DMS53 treated with DMSO at 0.1 percent for 48 hours (cell line): ENCODE measurements at regions not wholly inside any gene's neighbourhood (a gene's known extent, or its start where the extent isn't known, plus 50 kb on each side); places are given as distances from the start of the nearest gene placed in this dataset.
"Not testable (repeated sequence)": the region's sequence is repeated elsewhere in the genome, so short reads cannot be mapped to it uniquely, and the experiment has no call there.

Source experiments
- DNase-seq: peaks from one replicate; lab custom pipeline; 2025; ENCODE audit not compliant: unreplicated experiment; lab: John Stamatoyannopoulos, UW

DNA sequence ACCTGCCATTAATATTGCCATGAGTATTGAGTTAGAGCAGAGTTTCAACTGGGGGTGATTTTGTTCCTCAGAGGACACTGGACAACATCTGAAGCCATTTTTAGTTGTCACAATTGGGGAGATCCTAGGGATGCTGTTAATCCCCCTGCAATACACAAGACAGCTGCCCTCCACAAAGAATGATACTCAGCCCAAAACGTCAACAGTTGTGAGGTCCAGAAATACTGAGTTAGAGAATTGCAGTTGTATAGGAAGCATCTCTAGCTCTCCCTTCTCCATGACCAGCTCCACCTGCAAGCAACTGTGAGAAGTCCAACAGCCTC is 614.0 kb upstream of the CDH5 start:
- DNase-seq, result no peak

DNA sequence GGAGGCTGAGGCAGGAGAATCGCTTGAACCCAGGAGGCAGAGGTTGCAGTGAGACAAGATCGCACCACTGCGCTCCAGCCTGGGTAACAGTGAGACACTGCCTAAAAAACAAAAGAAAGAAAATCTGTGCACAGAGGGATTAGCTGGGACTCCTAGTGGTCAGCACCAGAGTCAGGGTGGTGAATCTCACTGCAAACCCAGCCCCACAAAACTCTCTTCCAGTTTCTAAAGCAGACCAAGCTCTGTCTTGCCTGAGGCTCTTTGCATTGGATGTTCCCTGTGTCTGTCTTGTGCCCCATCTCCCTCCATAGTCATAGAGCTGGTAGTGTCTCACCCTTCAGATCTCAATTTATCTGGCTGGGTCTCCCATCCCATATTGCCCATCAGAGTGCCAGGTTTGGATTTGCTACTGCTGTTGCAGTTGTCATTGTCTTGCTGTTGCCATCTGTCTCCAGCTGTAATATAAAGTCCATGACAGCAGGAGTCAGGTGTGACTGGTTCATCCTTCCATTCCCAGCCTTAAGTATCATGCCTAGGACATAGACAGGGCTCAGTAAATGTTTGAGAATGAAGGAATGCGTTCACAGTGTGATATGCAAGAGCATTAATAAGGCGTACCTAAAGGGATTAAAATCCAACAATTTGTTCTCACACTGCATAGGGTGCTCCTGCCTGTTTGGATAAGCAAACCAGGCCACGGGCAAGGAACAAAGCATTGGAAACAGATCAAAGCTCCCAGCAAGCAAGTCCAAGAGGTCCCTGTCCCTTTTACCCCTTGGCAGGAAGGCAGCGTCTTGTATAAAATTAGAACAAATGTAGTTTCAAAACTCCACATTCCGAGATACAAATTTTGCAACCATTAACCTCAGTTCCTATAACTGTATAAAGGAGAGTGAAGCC is 614.6 kb upstream of the CDH5 start:
- no peak for DNase-seq

DNA sequence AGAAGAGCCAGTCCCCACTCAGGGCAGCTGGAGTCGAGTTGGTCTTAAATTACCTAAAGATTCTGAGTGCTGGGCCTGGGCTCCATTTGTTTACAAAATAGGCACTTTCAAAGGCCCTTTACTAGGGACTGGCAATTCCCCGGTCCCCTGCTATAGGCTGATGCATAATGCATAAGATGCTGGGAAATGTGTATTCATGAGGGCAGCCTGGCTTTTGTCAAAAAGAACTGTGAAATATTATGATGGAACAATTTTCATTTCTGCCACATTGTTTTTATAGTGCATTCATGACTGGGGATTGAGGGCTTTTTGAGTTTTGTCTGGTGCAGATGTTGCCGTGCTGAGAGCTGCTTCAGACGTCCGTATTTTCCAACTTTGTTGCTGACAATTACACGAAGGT is 617.0 kb upstream of the CDH5 start:
- DNase-seq, result no peak

DNA sequence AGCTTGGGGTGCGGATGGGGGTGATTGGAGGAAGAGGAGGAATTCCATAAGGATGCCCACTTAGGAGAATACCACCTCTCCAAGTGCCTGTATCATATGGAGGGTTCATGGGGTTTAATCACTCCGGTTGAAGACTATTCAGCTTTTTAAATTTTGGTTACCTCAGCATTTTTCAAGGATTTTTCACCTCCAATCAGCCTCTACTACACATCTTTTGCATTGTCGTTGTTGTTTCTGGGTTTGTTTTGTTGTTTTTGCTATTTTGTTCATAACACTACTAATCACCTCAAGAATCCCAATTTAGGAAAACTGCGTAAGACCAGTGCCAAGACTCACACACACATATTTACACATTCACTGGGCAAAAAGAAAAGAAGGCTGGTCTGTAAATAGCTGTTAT is 619.5 kb upstream of the CDH5 start:
- DNase-seq, result no peak

DNA sequence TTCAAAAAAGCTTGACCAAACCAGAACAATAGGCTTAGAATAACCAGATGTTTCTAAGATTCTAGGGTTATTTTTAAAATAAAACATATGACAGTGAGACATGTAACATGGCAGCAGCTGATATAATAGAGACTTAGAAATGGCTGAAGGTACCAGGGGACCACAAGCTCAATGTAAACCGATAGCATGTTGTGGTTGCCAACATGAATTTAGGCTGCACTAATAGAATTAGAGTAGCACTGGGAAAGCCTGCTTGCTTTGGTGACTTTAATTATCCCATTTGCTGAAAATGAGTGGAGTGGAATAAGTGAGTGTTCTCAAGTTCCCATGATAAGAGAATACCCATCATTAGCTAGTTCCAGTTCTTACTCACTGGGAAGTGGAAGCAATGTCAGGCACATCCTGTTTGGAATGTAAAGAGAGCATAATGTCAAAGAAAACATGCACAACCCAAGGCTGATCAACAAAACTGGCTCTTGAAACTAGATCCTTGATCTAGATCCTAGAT is 621.2 kb upstream of the CDH5 start:
- no peak for DNase-seq

DNA sequence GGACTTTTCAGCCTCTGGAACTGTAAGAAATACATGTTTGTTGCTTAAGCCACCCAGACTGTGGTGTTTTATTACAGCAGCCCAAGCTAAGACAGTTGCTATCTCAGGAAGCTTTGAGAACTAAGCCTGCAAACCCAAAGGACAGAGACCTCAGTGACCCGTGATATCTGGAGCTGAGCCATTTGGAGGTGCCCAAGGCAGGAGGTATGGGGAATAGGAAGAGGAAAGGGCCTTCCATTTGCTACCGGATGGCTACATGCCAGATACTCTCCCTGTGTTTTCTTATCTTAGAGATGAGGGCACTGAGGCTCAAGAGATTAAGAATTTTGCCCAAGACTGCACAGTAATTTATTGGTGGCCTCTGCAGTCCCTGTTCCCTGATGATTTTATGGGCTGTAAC is 622.1 kb upstream of the CDH5 start:
- no peak for DNase-seq

DNA sequence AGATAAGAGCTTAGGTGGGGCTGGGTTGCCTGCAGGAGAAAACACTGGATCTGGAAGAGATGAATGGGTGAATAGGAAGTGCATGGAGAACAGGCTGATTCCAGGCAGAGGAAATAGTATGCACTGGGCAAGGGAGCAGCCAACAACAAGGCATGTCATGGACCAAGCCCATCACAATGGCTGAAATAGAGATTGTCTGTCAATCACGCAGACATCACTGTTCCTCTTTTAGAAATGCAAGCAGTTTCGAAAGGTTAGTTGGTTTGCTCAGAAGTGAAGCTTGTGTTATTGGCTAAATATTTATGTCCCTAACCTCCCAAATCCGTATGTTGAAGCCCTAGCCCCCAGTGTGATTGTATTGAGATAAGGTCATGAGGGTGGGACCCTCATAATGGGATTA is 621.7 kb upstream of the CDH11 start:
- no peak for DNase-seq

DNA sequence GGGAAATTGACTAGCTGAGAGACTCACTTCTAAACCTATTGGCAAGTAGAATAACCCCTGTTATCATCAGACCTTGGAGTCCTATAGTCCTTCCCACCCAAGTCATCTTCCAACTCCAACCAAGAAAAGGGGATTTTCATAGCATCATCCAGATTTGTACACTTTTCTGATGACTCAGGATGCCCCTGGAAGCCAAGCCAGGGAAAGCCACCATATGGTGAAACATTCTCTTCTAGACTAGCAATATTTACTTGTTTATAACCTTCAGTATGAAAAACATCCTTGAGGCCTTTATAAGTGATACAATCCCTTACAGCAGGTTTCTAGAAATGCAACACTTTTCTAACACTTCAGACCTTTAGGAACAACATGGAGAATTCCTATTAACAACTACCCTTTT is 618.8 kb upstream of the CDH11 start:
- no peak for DNase-seq

DNA sequence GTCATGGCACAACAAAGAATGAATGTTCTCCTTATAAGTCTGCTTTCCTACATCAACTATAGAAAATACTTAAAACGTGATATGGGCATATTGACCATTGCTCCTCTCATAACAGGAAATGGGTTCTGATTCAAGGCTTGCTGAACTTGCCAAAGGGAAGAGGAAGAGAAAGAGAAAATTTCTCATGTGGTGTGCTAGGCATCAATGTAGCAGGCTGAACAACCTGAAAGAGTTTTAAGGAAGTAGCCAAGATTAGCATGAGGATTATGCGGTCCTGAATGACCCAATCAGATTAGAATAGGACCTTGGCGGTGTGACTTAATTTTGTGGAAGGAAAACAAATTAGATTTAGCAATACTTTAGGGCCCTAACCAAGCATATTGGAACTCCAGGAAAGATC is 617.7 kb upstream of the CDH11 start:
- DNase-seq, result no peak

DNA sequence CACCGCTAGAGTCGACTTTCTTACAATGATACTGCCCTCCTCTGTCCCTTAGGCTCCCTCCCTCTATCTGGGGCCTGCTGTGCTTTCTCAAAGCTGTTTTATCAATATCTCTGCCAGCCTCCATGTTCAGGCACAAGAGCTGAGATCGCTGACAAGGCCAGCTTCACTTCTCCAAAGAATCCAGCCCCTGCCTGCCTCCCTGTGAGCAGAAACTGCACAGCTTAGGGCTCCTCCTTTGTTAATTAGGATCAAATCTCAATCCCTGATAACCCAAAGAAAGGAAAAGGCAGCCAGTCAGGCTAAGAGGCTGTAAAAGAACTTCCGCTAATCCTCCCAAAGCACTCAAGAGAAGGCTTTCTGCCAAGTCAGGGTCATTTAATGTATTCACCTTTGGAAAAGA is 616.0 kb upstream of the CDH11 start:
- DNase-seq, result no peak

DNA sequence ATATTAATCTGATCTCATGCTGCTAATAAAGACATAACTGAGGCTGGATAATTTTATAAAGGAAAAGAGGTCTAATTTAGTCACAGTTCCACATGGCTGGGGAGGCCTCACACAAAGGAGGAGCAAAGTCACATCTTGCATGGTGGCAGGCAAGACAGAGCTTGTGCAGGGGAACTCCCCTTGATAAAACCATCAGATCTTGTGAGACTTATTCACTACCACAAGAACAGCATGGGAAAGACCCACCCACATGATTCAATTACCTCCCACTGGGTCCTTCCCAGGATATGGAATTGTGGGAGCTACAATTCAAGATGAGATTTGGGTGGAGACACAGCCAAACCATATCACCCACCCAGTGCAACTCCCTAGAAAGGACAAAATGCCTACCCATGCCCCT is 613.8 kb upstream of the CDH11 start:
- not testable (repeated sequence) for DNase-seq

DNA sequence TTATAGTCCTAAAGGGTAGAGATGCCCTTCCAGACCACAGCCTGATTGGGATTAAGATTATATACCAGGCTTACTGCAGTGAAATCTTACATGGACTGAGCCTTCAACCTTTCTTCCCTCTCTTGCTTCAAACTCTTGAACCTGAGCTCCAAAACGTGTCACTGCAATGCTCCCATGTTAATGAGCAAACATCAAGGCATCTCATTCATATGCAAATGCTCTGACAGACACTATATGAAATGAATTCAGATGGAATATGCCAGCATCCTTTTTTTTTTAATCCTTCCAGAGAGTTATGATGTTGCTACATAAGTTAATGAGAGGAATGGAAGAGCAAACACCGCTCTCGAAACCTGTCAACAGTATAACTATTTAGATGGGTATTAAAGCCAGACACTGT is 611.9 kb upstream of the CDH11 start:
- no peak for DNase-seq

DNA sequence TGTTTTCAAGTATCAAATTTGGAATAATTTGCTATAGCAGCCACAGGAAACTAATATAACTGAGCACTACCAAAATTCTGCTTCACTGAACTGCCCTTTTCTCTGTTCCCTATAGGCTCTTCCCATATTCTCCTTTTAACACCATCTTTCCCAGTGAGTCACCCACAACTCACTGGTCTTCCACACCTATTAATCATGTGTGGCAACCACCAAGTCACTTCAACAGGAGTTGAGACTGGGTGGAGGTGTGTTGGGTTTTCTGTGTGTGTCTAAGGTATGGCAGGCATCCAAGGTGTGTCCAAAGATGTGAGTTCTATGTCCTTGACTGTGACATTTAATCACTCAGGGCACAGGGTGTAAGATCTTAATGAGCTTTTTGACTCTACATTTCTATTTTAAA is 610.0 kb upstream of the CDH11 start:
- DNase-seq, result no peak

DNA sequence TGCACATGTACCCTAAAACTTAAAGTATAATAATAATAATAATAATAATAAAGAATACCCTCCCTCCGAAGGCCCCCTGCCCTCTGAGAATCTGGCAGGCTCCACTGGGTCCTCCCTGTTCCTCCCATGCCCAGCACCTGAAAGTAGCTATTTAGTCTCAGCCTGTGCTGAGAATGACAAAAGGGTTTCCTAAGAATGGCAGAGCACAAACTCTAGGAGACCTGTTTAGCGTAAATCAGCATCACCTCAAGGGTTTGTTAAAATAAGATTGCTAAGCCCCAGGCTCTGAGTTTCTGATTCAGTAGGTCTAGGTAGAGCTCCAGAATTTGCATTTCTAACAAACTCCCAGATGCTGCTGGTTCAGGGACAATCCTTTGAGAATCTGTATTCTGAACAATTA is 606.8 kb upstream of the CDH11 start:
- DNase-seq, result no peak

DNA sequence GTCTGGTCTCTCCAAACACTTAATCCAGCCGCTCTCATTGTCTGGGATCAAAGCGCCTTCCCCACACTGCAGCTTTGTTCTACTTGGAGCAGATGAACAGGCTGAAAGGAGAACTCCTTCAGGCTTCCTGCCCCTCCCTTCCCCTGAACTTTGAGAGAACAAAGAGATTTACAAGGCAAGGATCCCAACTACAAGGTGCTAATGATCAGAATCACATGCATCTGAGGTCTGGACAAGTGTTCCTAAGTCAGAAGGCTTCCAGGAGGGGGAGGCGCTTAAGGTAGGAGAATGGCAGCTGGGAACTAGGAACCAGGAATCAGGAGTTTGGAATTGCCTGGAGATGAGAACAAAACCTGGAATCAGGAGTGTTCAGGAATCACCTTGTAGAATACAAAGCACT is 606.3 kb upstream of the CDH11 start:
- no peak for DNase-seq

DNA sequence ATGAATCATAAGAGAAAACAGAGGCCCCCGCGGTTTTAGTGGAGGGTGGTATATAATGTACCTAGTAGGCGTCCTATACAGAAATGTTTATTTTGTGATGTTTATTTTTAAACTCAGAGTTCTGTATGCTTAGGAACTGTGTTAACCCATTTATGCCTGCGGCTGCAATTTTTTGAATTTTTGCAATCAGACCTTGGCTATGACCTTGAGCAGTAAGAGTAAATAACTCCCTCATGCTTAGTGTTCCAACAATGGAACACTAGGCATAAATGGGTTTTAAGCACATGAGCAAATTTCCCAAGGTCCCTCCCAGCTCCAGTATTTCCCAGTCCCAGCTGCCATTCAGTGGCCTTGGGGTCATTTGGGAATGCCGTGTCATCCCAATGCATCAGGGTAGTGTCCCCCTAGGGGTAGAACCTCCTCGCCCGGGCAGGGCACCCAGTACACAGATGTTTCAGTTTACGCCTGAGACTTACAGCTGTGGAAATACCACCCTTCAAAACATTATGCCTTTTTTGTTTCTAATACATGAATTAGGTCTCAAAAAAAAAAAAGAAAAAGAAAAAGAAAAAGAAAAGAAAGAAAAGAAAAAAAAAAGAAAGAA is 605.8 kb upstream of the CDH11 start:
- no peak for DNase-seq

DNA sequence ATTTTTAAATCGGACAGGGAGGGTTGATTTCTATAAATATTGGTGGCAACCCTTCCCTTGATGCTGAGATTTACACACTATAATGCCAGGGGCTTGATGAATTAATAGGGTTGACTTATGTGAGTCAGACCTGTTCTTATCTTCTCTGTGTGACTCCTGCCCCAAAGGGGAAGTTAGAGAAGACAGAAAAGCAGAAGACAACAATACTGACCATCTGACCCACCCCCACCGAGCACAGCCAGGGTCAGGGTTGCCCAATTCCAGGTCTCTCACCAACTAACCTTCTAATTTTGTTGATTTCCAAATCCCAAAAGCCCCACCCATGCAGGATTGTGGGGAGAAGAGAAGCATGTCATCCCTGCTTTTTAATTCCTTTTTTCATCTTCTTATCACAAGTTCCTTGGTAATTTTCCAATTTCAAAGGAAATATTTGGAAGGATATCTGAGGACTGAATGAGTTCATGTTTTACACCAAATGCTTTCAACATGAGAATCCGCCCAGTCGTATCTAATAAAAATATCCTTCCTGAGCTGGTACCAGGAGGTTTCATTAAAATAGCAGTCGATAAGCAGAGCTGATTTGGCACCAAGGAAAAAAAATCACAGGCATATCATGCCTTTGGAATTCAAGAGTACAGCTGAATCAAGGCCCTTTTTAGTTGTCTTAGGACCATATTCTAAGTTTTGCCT is 603.4 kb upstream of the CDH11 start:
- DNase-seq, result no peak

DNA sequence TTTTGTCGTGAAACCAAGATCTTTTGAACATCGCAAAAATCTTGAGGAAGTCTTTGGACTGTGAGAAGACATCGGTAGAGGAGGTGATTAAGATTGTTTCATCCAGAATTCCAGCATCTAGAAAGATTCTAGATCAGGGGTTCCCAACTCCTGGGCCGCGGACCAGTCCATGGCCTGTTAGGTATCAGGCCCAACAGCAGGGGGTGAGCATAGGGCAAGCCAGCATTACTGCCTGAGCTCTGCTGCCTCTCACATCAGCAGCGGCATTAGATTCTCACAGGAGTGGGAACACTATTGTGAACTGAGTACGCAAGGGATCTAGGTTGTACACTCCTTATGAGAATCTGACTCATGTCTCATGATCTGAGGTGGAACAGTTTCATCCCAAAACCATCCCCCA is 600.6 kb upstream of the CDH11 start:
- DNase-seq, result no peak

DNA sequence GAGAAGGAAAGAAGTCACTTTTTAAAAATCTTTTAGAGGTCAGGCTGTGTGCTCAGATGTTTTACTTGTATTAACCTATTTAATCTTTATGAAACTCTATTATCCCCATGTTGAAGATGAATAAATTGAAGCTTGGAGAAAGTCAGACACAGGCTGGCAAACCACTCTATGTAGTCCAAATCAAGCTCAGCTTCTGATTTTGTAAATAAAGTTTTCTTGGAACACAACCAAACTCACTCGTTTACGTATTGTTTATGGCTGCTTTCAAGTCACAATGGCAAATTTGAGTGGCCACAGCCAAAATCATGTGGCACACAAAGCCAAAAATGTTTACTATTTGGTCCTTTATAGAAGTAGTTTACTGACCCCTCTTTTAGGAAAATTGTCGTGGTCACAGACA is 596.0 kb upstream of the CDH11 start:
- DNase-seq, result no peak

DNA sequence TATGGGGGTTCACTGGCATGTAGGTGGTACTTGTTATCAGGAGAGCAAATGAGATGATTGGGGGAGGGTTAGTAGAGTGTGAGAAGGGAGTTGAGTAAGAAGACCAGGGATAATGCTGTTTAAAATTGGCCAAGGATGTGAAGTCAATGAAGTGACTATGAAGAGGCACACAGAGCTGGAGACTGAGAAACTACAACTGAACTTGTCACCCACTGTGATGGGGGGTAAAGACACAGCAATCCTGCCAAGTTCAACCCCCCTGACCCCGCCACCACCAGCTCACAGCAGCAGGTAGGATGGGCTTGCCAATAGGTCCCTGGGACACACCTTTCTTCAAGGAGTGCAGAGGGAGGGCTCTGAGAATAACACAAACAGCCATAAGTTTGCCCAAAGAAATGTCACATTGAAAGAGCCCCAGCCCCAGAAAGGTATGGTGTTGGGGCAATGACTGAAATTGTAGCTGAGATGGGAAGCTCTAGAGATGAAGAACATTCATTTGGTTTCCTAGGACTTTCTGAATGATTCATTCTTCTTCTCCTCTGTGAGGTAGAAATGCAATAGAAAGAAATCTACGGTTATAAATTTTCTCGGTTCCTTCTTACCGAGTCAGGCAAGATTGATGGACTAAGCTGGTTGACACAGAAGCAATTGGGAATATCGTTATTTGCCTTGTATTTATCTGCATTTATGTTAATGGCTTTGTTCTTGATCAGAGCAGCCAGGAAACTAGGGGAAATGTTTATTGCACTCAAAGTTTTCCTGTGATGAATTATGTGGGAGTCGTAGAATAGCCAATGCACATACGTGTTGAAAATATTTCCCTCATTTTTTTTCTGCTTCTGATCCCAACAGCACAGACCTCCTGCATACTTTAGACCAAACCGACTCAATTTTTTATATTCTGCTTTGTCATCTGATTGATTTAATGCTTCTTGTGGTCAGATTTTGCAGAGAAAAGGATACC is 595.2 kb upstream of the CDH11 start:
- DNase-seq, result no peak

DNA sequence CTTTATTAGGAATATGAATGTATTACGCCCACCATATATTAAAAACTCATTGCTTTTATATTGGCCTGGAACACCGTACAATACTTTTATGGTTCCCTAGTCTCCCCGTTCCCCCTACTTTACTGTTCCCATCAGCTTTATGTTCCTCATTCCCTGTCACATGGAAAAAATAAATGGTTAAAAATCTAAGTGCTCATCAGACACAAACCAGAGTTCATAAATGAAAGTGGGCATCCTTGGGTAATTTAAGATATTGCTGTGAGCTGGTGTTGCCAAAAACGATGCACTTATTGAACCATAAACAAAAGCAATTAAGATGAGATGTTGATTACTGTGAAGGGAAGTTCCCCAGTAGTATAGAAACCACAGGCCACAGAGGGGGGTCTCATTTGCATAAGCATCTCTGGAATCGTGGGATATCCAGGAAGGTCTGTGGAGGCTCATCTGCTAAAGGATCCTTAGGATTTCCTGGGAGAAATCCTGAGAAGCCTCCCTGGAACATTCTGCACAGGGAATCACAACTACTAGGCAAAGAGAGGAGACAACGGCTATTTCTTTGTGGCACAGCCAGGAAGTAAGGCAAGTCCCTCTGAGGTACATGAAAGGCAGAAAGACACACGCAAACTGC is 591.4 kb upstream of the CDH11 start:
- no peak for DNase-seq
